Subcutaneous abdominal adipose tissue (tissue), 5 donors: ENCODE measurements at regions not wholly inside any gene's neighbourhood (a gene's known extent, or its start where the extent isn't known, plus 50 kb on each side); places are given as distances from the start of the nearest gene placed in this dataset.
"Not testable (repeated sequence)": the region's sequence is repeated elsewhere in the genome, so short reads cannot be mapped to it uniquely, and the experiment has no call there.

Experiments used
- H3K27ac ChIP-seq: one replicate; pipeline ENCODE4 v1.7.0; 2013; ENCODE audit warnings: low read depth, mild to moderate bottlenecking, inconsistent platforms, low read length, moderate library complexity
- H3K27me3 ChIP-seq, 5 donors: one replicate each; pipeline ENCODE4 v1.7.0; 2013; ENCODE audit warnings: low read length in 5 of 5, inconsistent platforms in 1 of 5; ENCODE audit not compliant: control insufficient read depth in 5 of 5, insufficient read depth in 4 of 5
- H3K36me3 ChIP-seq, 5 donors: one replicate each; pipeline ENCODE4 v1.7.0; 2013; ENCODE audit warnings: low read length in 5 of 5; ENCODE audit not compliant: control insufficient read depth in 5 of 5, insufficient read depth in 5 of 5
- H3K4me1 ChIP-seq, 5 donors: one replicate each; pipeline ENCODE4 v1.7.0; 2013; ENCODE audit warnings: low read length in 5 of 5, mild to moderate bottlenecking in 3 of 5, moderate library complexity in 1 of 5; ENCODE audit not compliant: control insufficient read depth in 5 of 5, insufficient read depth in 5 of 5
- H3K4me3 ChIP-seq, 5 donors: one replicate each; pipeline ENCODE4 v1.7.0; 2013; ENCODE audit warnings: low read length in 5 of 5, low read depth in 1 of 5
- H3K9ac ChIP-seq, 5 donors: one replicate each; pipeline ENCODE4 v1.7.0; 2013; ENCODE audit warnings: low read length in 5 of 5, mild to moderate bottlenecking in 4 of 5, moderate library complexity in 3 of 5
- H3K9me3 ChIP-seq, 5 donors: one replicate each; pipeline ENCODE4 v1.7.0; 2013; ENCODE audit warnings: low read length in 5 of 5; ENCODE audit not compliant: control insufficient read depth in 5 of 5
- donor health status: healthy.
- donor health status: healthy.
- donor health status: healthy.
- donor health status: healthy.
- donor health status: healthy.

DNA sequence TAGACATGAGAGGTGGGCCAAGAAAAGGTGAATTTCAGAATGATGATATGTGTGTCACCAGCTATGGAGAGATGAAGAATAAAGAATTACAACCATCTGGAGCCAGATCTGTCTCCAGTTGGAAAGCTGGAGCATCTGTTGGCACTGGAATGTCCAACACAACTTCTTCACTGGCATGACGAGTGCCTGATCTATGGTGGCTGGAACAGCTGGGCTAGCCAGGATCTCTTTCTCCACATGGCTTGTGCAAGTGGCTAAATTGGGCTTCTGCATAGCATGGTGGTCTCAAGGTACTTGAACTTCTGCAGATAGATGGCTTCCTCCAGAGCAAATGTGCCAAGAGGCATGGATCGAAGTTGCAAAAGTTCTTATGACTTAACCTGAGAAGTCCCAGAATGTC is 256.1 kb upstream of the NCAM1 start:
- no peak overlapping the region for H3K9ac ChIP-seq
- no peak overlapping the region for H3K4me3 ChIP-seq
- no peak overlapping the region for H3K27ac ChIP-seq
- peaks cover 0 to 9% (median 0%) of the 10 kb centered on the region in 5 donors for H3K9me3 ChIP-seq
- no peaks in the 10 kb centered on the region for H3K4me1 ChIP-seq
- H3K36me3 ChIP-seq: no peaks in the 10 kb centered on the region
- no peaks in the 10 kb centered on the region for H3K27me3 ChIP-seq

DNA sequence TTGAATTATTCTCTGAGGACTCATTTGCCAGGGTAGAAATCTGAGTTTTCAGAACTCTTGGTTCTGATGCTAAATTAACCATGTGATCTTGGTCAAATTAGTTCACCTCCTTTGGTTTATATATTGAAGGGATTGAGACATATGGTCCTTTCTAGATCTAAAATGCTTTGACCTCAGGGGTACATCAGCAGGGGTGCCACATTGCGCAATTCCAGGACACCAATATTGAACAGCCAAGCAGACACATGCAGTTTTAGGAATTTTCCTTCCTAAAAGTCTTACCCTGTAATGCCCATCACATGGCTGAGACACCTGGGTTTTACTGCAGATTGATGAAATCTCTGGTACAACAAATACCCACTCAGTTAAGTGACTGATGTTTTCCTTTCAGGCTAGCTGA is 254.4 kb upstream of the NCAM1 start:
- H3K36me3 ChIP-seq: no peaks in the 10 kb centered on the region
- no peak overlapping the region for H3K9ac ChIP-seq
- no peak overlapping the region for H3K27ac ChIP-seq
- H3K27me3 ChIP-seq: no peaks in the 10 kb centered on the region
- peaks cover 0 to 9% (median 0%) of the 10 kb centered on the region in 5 donors for H3K9me3 ChIP-seq
- no peak overlapping the region for H3K4me3 ChIP-seq
- no peaks in the 10 kb centered on the region for H3K4me1 ChIP-seq

DNA sequence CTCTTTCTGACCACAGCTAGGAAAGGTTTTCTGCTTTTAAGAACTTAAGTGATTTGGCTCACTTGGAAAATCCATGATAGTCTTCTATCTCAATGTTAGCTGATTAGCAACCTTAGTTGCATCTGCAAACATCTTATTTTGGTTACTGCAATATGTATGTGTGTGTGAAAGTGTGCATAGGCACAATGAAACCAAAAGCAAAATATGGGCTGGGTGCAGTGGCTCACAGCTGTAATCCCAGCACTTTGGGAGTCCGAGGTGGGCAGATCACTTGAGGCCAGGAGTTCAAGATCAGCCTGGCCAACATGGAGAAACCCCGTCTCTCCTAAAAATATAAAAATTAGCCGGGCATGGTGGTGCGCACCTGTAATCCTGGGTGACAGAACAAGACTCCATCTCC is 246.9 kb upstream of the NCAM1 start:
- not testable (repeated sequence) for H3K4me3 ChIP-seq, H3K27me3 ChIP-seq, H3K4me1 ChIP-seq, H3K36me3 ChIP-seq, H3K27ac ChIP-seq, H3K9me3 ChIP-seq, H3K9ac ChIP-seq

DNA sequence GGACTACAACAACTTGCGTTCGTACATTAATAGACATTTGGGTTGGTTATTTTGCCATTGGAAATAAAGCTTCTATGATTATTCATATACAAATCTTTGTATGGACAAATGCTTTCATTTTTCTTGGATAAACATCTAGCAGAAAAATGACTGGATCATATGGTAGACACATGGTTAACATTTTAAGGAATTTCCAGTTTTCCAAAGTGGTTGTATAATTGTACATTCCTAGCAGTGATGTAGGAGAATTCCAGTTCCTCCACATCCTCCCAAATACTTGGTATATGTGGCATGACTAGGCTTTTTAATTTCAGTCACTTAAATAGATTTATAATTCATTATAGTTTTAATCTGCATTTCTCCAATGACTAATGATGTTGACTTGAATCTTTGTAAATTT is 246.2 kb upstream of the NCAM1 start:
- H3K27me3 ChIP-seq: peaks cover 0 to 4% (median 0%) of the 10 kb centered on the region in 5 donors
- no peaks in the 10 kb centered on the region for H3K9me3 ChIP-seq
- no peak overlapping the region for H3K9ac ChIP-seq
- H3K4me3 ChIP-seq: no peak overlapping the region
- H3K4me1 ChIP-seq: no peaks in the 10 kb centered on the region
- H3K36me3 ChIP-seq: no peaks in the 10 kb centered on the region
- H3K27ac ChIP-seq: no peak overlapping the region

DNA sequence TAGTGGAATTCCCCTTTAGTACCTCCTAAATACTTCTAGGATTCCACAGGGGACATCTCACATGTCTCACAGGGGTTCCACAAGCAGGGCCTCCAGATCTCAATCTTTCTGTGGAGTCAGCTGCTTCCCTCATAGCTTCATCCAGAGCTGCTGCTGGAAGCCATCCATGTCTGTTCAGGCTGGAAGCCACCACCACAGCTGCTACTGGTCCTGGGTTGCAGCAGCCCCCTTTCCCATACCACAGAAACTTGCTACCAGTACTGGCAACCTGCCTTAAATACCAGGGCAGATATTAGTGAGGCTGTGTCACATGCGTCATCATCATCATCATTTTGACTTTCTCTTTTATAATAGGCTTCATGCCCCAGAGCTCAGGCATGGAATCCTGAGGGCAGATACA is 242.7 kb upstream of the NCAM1 start:
- H3K9ac ChIP-seq: no peak overlapping the region
- no peaks in the 10 kb centered on the region for H3K36me3 ChIP-seq
- no peaks in the 10 kb centered on the region for H3K4me1 ChIP-seq
- H3K27me3 ChIP-seq: peaks cover 0 to 3% (median 2%) of the 10 kb centered on the region in 5 donors
- no peaks in the 10 kb centered on the region for H3K9me3 ChIP-seq
- no peak overlapping the region for H3K27ac ChIP-seq
- H3K4me3 ChIP-seq: no peak overlapping the region

DNA sequence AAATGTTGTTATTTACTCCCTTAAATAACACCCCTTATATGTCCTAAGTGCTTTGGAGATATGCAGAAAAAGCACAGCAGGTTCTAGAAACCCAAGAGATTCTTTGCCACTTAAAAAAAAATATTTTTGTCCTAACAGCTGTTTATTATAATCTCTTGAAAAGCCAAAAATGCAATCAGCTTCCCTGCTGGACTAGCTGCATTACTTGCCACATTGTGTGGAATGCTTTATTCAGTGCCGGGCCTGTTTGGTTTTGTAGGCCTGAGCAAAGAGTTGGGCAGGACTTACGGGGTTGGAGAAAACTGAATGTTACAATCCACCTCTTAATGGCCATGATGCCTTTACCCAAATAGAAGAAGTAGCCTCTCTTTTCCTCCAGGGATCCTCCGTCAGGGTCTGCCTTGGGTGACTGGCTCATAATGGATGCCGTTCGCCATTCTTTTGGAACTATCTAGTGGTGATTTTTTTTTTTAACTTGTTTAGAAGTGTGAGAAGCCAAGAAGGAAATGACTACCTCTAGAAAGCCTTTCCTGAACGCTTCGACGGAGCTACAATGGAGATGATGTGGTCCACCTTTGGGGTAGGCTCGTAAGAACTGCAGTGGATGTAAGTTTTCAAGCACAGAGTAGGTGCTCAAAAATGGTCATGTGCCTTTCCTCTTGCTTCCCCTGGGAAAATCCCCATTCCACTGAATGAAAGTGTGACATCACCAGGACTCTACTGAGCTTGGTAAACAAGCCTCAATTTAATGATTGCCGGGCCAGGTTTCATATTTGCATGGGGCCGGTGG is 241.3 kb upstream of the NCAM1 start:
- H3K36me3 ChIP-seq: no peaks in the 10 kb centered on the region
- H3K9ac ChIP-seq: no peak overlapping the region
- H3K4me1 ChIP-seq: no peaks in the 10 kb centered on the region
- H3K27ac ChIP-seq: no peak overlapping the region
- H3K27me3 ChIP-seq: peaks cover 0 to 7% (median 5%) of the 10 kb centered on the region in 5 donors
- no peaks in the 10 kb centered on the region for H3K9me3 ChIP-seq
- H3K4me3 ChIP-seq: no peak overlapping the region

DNA sequence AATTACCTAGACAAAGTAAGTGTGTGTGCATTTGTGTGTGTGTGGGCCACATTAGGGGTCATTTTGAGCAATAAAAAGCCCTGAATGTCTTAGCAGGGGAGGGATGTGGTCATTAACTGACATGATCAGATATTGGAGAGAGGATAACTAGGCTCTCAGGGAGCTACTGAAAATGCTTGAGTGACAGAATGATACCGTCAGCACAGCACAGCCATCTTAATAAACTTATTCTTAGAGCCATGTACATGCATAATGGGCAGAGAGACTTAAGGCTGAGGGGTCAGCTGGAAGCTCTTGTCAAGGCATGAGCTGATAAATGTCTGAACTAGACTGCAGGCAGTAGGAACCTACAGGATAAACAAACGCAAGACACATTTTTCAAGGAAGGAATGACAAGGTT is 239.1 kb upstream of the NCAM1 start:
- Histone ChIP-seq H3K27me3 (peaks cover 0 to 9% (median 5%) of the 10 kb centered on the region in 5 donors), H3K36me3 (no peaks in the 10 kb centered on the region), H3K9ac (no peak overlapping the region), H3K4me3 (no peak overlapping the region), H3K4me1 (no peaks in the 10 kb centered on the region), H3K27ac (no peak overlapping the region), H3K9me3 (no peaks in the 10 kb centered on the region)

DNA sequence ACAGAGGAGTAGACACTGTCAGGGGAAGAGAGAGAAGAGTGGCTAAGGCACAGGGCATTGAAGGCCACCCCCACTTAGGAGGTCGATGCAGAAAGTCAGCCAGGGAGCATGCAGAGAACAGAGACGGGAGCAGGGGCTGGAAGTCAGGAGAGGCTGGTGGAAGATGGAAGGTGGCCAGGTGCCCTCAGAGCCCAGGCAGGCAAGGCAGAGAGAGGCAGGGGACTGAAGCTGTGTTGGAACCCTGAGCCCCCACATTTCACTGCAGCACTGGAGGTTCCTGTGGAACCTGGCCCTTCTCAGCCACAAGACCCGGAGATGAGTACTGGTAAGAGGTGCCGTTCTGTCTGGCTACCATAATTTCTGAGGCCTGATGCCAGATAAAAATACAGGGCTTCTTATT is 238.3 kb upstream of the NCAM1 start:
- Histone ChIP-seq H3K4me1 (no peaks in the 10 kb centered on the region), H3K27ac (no peak overlapping the region), H3K27me3 (peaks cover 0 to 12% (median 5%) of the 10 kb centered on the region in 5 donors), H3K36me3 (no peaks in the 10 kb centered on the region), H3K4me3 (no peak overlapping the region), H3K9ac (no peak overlapping the region), H3K9me3 (peaks cover 0 to 2% (median 0%) of the 10 kb centered on the region in 5 donors)

DNA sequence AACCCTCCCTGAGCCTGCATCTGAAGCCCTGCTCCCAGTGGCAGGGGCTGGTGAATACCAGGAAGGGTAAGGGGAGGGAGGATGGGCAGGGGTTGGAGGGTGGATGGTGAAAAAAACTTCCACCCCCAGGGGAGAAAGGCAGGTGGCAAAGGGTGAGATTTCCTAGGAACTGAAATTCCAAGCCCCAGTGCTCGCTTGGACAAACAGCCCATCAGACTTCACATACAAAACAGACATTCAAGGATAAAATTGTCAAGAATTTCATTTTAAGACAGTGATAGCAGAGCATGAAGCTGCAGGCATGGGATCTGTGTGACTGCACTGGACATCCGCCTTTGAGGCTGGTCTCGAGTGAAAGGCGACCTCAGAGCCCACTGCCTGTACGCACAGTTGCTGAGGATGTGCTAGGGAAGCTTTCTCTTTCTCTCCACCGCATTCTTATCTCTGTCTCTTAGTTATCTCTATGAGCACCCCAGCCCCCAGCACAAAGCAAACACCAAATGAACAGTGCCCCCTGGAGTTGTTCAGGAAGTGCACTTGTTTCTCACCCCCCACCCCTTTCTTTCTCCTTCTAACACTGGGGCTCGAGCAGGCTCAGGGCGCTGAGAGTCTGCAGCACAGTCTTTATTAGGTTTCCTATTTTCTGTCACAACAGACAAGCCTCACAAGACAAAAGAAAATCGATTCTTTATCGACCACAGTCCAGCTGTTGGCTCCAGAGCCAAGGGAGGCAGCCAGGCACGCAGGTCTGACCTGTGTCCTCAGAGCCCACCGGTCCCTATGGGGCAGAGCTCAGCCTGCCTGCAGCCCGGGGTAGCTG is 237.3 kb upstream of the NCAM1 start:
- Histone ChIP-seq H3K4me1 (no peaks in the 10 kb centered on the region), H3K27ac (no peak overlapping the region), H3K36me3 (no peaks in the 10 kb centered on the region), H3K4me3 (no peak overlapping the region), H3K9ac (no peak overlapping the region), H3K9me3 (peaks cover 0 to 6% (median 0%) of the 10 kb centered on the region in 5 donors), H3K27me3 (peaks cover 0 to 12% (median 5%) of the 10 kb centered on the region in 5 donors)

DNA sequence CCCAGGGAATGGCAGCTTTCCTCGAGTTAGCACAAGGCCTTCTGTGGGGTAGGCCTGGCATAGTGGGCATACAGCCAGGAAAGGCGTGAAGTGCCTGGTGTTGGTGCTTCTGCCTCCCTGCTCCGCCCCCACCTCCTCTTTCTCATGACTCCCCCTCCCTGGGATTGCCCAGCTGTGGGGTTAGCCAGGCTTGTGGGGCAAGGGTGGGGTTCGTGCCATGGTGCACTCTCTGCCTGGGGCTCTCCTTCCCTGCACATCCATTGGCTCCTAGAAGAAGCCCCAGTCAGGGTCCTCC is 236.8 kb upstream of the NCAM1 start:
- Histone ChIP-seq H3K27me3 (peaks cover 0 to 12% (median 5%) of the 10 kb centered on the region in 5 donors), H3K4me3 (no peak overlapping the region)

More for the DNA sequence above, 236.8 kb upstream of the NCAM1 start:
- Histone ChIP-seq H3K36me3 (no peaks in the 10 kb centered on the region), H3K4me1 (no peaks in the 10 kb centered on the region), H3K27ac (no peak overlapping the region), H3K9me3 (peaks cover 0 to 6% (median 0%) of the 10 kb centered on the region in 5 donors), H3K9ac (no peak overlapping the region)
